ENCODE measurements at regions not wholly inside any gene's neighbourhood (a gene's known extent, or its start where the extent isn't known, plus 50 kb on each side); places are given as distances from the start of the nearest gene placed in this dataset.

- Histone ChIP-seq H4K20me1 (ENCODE audit: insufficient read depth, low read length) (no peaks in the 10 kb centered on the region), H3K4me2 (ENCODE audit: insufficient read depth, low read length) (no peak overlapping the region)
Observed at GRCh38 chr13:90068658-90069057, 1278.8 kb upstream of the MIR17HG start.

GRCh38 chr13:90070362-90070761 is 1277.1 kb upstream of the MIR17HG start:
- Histone ChIP-seq H3K27me3 (ENCODE audit: insufficient read depth, low read length) (no peaks in the 10 kb centered on the region), H3K36me3 (ENCODE audit: insufficient read depth, low read length) (no peaks in the 10 kb centered on the region), H3K4me3 (ENCODE audit: insufficient read depth, low read length) (no peak overlapping the region), H3K9me3 (ENCODE audit: low read depth, low read length) (no peaks in the 10 kb centered on the region), H3K4me2 (ENCODE audit: insufficient read depth, low read length) (no peak overlapping the region), H3K27ac (ENCODE audit: low read depth, low read length) (no peak overlapping the region), H3K4me1 (ENCODE audit: insufficient read depth, low read length) (no peaks in the 10 kb centered on the region), H2AFZ (ENCODE audit: low read length) (no peak overlapping the region), H3K79me2 (ENCODE audit: insufficient read depth, low read length) (no peaks in the 10 kb centered on the region), H4K20me1 (ENCODE audit: insufficient read depth, low read length) (no peaks in the 10 kb centered on the region)
- DNase-seq (ENCODE audit: insufficient read length, low spot score, missing footprints): no peak
- no peak for TF ChIP-seq CTCF (IDR thresholded peaks at IDR 0.05; ENCODE audit: extremely low read depth, low read depth, low read length)

More at GRCh38 chr13:90068658-90069057, 1278.8 kb upstream of the MIR17HG start:
- H3K27ac ChIP-seq (ENCODE audit: low read depth, low read length): no peak overlapping the region
- no peaks in the 10 kb centered on the region for H3K36me3 ChIP-seq (ENCODE audit: insufficient read depth, low read length)
- no peaks in the 10 kb centered on the region for H3K27me3 ChIP-seq (ENCODE audit: insufficient read depth, low read length)
- no peak overlapping the region for H2AFZ ChIP-seq (ENCODE audit: low read length)
- H3K79me2 ChIP-seq (ENCODE audit: insufficient read depth, low read length): no peaks in the 10 kb centered on the region
- H3K9me3 ChIP-seq (ENCODE audit: low read depth, low read length): no peaks in the 10 kb centered on the region
- no peak for TF ChIP-seq CTCF (IDR thresholded peaks at IDR 0.05; ENCODE audit: extremely low read depth, low read depth, low read length)
- DNase-seq (ENCODE audit: insufficient read length, low spot score, missing footprints): no peak
- H3K4me1 ChIP-seq (ENCODE audit: insufficient read depth, low read length): no peaks in the 10 kb centered on the region
- no peak overlapping the region for H3K4me3 ChIP-seq (ENCODE audit: insufficient read depth, low read length)

GRCh38 chr13:90070837-90071525 is 1276.5 kb upstream of the MIR17HG start:
- H3K9me3 ChIP-seq (ENCODE audit: low read depth, low read length): no peaks in the 10 kb centered on the region
- no peaks in the 10 kb centered on the region for H3K79me2 ChIP-seq (ENCODE audit: insufficient read depth, low read length)
- no peaks in the 10 kb centered on the region for H4K20me1 ChIP-seq (ENCODE audit: insufficient read depth, low read length)
- H2AFZ ChIP-seq (ENCODE audit: low read length): no peak overlapping the region
- no peak overlapping the region for H3K4me2 ChIP-seq (ENCODE audit: insufficient read depth, low read length)
- no peaks in the 10 kb centered on the region for H3K36me3 ChIP-seq (ENCODE audit: insufficient read depth, low read length)
- TF ChIP-seq CTCF (IDR thresholded peaks at IDR 0.05; ENCODE audit: extremely low read depth, low read depth, low read length): no peak
- DNase-seq (ENCODE audit: insufficient read length, low spot score, missing footprints): no peak
- H3K27ac ChIP-seq (ENCODE audit: low read depth, low read length): no peak overlapping the region
- H3K4me3 ChIP-seq (ENCODE audit: insufficient read depth, low read length): no peak overlapping the region
- no peaks in the 10 kb centered on the region for H3K4me1 ChIP-seq (ENCODE audit: insufficient read depth, low read length)
- no peaks in the 10 kb centered on the region for H3K27me3 ChIP-seq (ENCODE audit: insufficient read depth, low read length)

GRCh38 chr13:90084684-90085290 is 1262.7 kb upstream of the MIR17HG start:
- TF ChIP-seq CTCF (IDR thresholded peaks at IDR 0.05; ENCODE audit: extremely low read depth, low read depth, low read length): no peak
- H2AFZ ChIP-seq (ENCODE audit: low read length): no peak overlapping the region
- H3K4me3 ChIP-seq (ENCODE audit: insufficient read depth, low read length): no peak overlapping the region
- no peaks in the 10 kb centered on the region for H3K27me3 ChIP-seq (ENCODE audit: insufficient read depth, low read length)
- H4K20me1 ChIP-seq (ENCODE audit: insufficient read depth, low read length): no peaks in the 10 kb centered on the region
- no peaks in the 10 kb centered on the region for H3K79me2 ChIP-seq (ENCODE audit: insufficient read depth, low read length)
- H3K36me3 ChIP-seq (ENCODE audit: insufficient read depth, low read length): no peaks in the 10 kb centered on the region
- H3K4me2 ChIP-seq (ENCODE audit: insufficient read depth, low read length): no peak overlapping the region
- H3K9me3 ChIP-seq (ENCODE audit: low read depth, low read length): peaks cover 3% of the 10 kb centered on the region
- DNase-seq (ENCODE audit: insufficient read length, low spot score, missing footprints): no peak
- no peaks in the 10 kb centered on the region for H3K4me1 ChIP-seq (ENCODE audit: insufficient read depth, low read length)
- no peak overlapping the region for H3K27ac ChIP-seq (ENCODE audit: low read depth, low read length)

Data from osteoblast (primary cell).